IMR-90 (cell line): ENCODE measurements at regions not wholly inside any gene's neighbourhood (a gene's known extent, or its start where the extent isn't known, plus 50 kb on each side); places are given as distances from the start of the nearest gene placed in this dataset.

Experiments
- CEBPB ChIP-seq: IDR thresholded peaks from 2 replicates; pipeline ENCODE4 v1.6.1; 2012; ENCODE audit warnings: low read depth, low read length, improper control_type of control experiment
- CTCF ChIP-seq: conservative IDR thresholded peaks from 2 replicates; pipeline ENCODE4 v1.5.1; 2012; ENCODE audit warnings: mild to moderate bottlenecking, low read depth, low read length, improper control_type of control experiment
- MAFK ChIP-seq: IDR thresholded peaks from 2 replicates; pipeline ENCODE4 v1.6.1; 2012; ENCODE audit warnings: low read depth, low read length, improper control_type of control experiment
- MAZ ChIP-seq: IDR thresholded peaks from 2 replicates; pipeline ENCODE4 v1.6.1; 2012; ENCODE audit warnings: low read depth, mild to moderate bottlenecking, low read length, improper control_type of control experiment, moderate library complexity, borderline replicate concordance
- MXI1 ChIP-seq: IDR thresholded peaks from 2 replicates; pipeline ENCODE4 v1.6.1; 2012; ENCODE audit warnings: low read depth, mild to moderate bottlenecking, low read length, moderate library complexity, borderline replicate concordance
- POLR2A ChIP-seq: IDR thresholded peaks from 2 replicates; pipeline ENCODE4 v1.6.1; 2012; ENCODE audit warnings: mild to moderate bottlenecking, low read depth, low read length
- RAD21 ChIP-seq: IDR thresholded peaks from 2 replicates; pipeline ENCODE4 v1.6.1; 2012; ENCODE audit warnings: low read length, improper control_type of control experiment
- RCOR1 ChIP-seq: IDR thresholded peaks from 2 replicates; pipeline ENCODE4 v1.6.1; 2012; ENCODE audit warnings: mild to moderate bottlenecking, low read length, improper control_type of control experiment; ENCODE audit not compliant: insufficient replicate concordance
- RFX5 ChIP-seq: IDR thresholded peaks from 2 replicates; pipeline ENCODE4 v1.8.0; 2012; ENCODE audit warnings: low read depth, mild to moderate bottlenecking, low read length, moderate library complexity
- USF2 ChIP-seq: fragments of 150-350 bp; IDR thresholded peaks from 2 replicates; pipeline ENCODE4 v1.6.1; 2017; ENCODE audit warnings: mild to moderate bottlenecking, antibody characterized with exemption, low read length, low read depth

- TF ChIP-seq POLR2A (no peak), CTCF (no peak), RCOR1 (no peak), MXI1 (no peak), RAD21 (no peak), RFX5 (no peak), CEBPB (no peak), MAZ (no peak), USF2 (no peak), MAFK (no peak)
Observed at GRCh38 chr12:125202421-125202820, 137.2 kb downstream of the AACS start.
